Psoas muscle (tissue), 7 donors: ENCODE measurements at regions not wholly inside any gene's neighbourhood (a gene's known extent, or its start where the extent isn't known, plus 50 kb on each side); places are given as distances from the start of the nearest gene placed in this dataset.
A peak's percentile ranks its signal among the peaks of the same experiment; 100 is the strongest.

Experiments used
- ATAC-seq, 4 donors: fragments of 200-7000 bp; cut with Tn5 transposase; one replicate each; pipeline ENCODE4 v1.9.1; 2020; ENCODE audit warnings: moderate library complexity in 3 of 4, mild to moderate bottlenecking in 2 of 4
- DNase-seq, 2 donors: peaks; one replicate each; pipeline ENCODE4 v3.0.0-alpha.2; 2020
- H3K27ac ChIP-seq: fragments of 200-600 bp; one replicate; pipeline ENCODE4 v1.8.0; 2022
- H3K27me3 ChIP-seq, 3 donors: fragments of 200-600 bp in 1 of 3; one replicate each; pipeline versions ENCODE4 v1.6.1 to v1.8.0; 2013 to 2022; ENCODE audit warnings: low read length in 2 of 3, mild to moderate bottlenecking in 2 of 3, moderate library complexity in 1 of 3; ENCODE audit not compliant: insufficient read depth in 3 of 3
- H3K36me3 ChIP-seq, 2 donors: fragments of 200-600 bp in 1 of 2; one replicate each; pipeline versions ENCODE4 v1.6.1 to v1.8.0; 2013 to 2022; ENCODE audit warnings: low read depth in 1 of 2, mild to moderate bottlenecking in 1 of 2, moderate library complexity in 1 of 2; ENCODE audit not compliant: insufficient read depth in 1 of 2
- H3K4me1 ChIP-seq: fragments of 200-600 bp; one replicate; pipeline ENCODE4 v1.8.0; 2022
- H3K4me3 ChIP-seq: fragments of 200-600 bp; one replicate; pipeline ENCODE4 v1.8.0; 2022; ENCODE audit warnings: mild to moderate bottlenecking
- H3K9me3 ChIP-seq: fragments of 200-600 bp; one replicate; pipeline ENCODE4 v1.8.0; 2022
- WGBS, 3 donors: extraction: QIAGEN DNeasy Blood & Tissue Kit; methylation state at CpG; one replicate each; pipeline versions ENCODE4 v1.1.6 to v1.1.7; 2013; 5-methylcytosine and 5-hydroxymethylcytosine counted together
- intact Hi-C, 2 donors: fragments of 100-400 bp; cut with DNase I; formaldehyde crosslinking; loops; one replicate each; pipeline versions ENCODE4 v1.11.0 to v1.14.2; 2022
- TF ChIP-seq, protein P1 (sequence below): fragments of 200-600 bp; IDR thresholded peaks from one replicate; pipeline ENCODE4 v1.8.0; 2022; ENCODE audit warnings: antibody characterized with exemption
- donor health status: healthy with polysubstance abuse.
- donor health status: DM: no; HTN: no; CAD: no; lungs with moderate emphysema.
- donor health status: Bipolar disorder and iron deficiency.
- donor health status: healthy.
- donor health status: DM: yes; HTN: yes; CAD: no.
- donor health status: DM: no; HTN: no; CAD: no.
- donor health status: DM: yes; HTN: yes; CAD: no.

DNA sequence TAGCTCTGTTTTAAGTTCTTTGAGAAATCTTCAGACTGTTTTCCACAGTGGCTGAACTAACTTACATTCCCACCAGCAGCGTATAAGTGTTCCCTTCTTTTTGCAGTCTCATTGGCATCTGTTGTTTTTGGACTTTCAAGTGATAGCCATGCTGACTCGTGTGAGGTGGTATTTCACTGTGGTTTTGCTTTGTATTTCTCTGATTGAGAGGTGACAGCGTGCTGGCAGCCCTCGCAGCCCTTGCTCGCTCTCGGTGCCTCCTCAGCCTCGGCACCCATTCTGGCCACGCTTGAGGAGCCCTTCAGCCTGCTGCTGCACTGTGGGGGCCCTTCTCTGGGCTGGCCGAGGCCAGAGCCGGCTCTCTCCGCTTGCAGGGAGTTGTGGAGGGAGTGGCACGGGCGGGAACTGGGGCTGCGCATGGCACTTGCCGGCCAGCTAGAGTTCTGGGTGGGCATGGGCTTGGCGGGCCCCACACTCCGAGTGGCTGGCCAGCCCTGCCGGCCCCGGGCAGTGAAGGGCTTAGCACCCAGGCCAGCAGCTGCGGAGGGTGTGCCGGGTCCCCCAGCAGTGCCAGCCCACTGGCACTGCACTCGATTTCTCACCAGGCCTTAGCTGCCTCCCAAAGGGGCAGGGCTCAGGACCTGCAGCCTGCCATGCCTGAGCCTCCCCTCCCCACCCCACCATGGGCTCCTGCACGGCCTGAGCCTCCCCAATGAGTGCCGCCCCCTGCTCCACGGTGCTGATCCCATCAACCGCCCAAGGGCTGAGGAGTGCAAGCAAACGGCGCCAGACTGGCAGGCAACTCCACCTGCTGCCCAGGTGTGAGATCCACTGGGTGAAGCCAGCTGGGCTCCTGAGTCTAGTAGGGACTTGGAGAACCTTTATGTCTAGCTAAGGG, 151.8 kb downstream of the IRS1 start:
- ATAC-seq = peak in 1 of 4 donors; percentile 46
- TF ChIP-seq, protein P1, sequence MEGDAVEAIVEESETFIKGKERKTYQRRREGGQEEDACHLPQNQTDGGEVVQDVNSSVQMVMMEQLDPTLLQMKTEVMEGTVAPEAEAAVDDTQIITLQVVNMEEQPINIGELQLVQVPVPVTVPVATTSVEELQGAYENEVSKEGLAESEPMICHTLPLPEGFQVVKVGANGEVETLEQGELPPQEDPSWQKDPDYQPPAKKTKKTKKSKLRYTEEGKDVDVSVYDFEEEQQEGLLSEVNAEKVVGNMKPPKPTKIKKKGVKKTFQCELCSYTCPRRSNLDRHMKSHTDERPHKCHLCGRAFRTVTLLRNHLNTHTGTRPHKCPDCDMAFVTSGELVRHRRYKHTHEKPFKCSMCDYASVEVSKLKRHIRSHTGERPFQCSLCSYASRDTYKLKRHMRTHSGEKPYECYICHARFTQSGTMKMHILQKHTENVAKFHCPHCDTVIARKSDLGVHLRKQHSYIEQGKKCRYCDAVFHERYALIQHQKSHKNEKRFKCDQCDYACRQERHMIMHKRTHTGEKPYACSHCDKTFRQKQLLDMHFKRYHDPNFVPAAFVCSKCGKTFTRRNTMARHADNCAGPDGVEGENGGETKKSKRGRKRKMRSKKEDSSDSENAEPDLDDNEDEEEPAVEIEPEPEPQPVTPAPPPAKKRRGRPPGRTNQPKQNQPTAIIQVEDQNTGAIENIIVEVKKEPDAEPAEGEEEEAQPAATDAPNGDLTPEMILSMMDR = no peak
- peak in 1 of 2 donors; percentile 41 for DNase-seq
- Histone ChIP-seq H3K9me3 (no peaks in the 10 kb centered on the region), H3K4me1 (peaks cover 34% of the 10 kb centered on the region), H3K27me3 (no peaks in the 10 kb centered on the region), H3K36me3 (no peaks in the 10 kb centered on the region), H3K27ac (no peak overlapping the region), H3K4me3 (no peak overlapping the region)
- intact Hi-C loops = loop anchor here in 1 of 2 donors (5.0 kb wide), 1 partner anchor 66 kb away; no protein-coding TSS in a partner anchor
- WGBS, 3 donors = 79 to 87% (median 82%) methylated on average over 24 to 28 of the region's 28 CpGs

DNA sequence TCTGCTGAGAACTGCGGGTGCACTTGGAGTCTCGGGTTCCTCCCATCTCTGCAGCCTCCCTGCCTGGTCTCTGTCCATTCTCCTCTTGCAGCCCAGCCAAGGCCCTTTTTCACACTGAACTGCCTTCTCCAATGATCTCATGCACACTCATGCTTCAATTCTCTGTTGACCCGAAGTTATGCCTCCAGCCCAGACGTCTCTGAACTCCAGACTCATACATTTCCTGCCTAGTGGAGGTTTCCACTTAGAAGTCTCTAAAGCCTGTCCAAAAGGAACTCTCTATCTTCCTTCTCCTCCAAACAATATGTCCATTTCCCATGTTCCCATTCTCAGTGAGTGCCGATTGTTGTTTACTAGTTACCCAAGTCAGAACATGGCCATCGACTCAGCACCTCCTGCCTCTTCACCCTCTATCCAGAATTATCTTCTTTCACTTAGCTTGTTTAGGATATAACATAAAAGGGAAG, 155.2 kb downstream of the IRS1 start:
- no peaks in the 10 kb centered on the region for H3K36me3 ChIP-seq
- peaks cover 3% of the 10 kb centered on the region for H3K9me3 ChIP-seq
- 41 to 48% (median 46%) methylated on average over 6 of the region's 6 CpGs for WGBS, 3 donors
- ATAC-seq (peak in 3 of 4 donors; percentile 29 to 34 (median 31)), DNase-seq (no peak)
- H3K4me3 ChIP-seq = no peak overlapping the region
- H3K27me3 ChIP-seq = no peaks in the 10 kb centered on the region
- TF ChIP-seq, protein P1 = no peak
- intact Hi-C loops = no loop called here
- H3K27ac ChIP-seq = peak overlapping the region; percentile 55
- H3K4me1 ChIP-seq = peaks cover 17% of the 10 kb centered on the region

GRCh38 chr2:226643946-226644282, 155.7 kb downstream of the IRS1 start:
- TF ChIP-seq, protein P1 = no peak
- H3K4me3 ChIP-seq = no peak overlapping the region

GRCh38 chr2:226643030-226643945, 156.3 kb downstream of the IRS1 start:
- intact Hi-C loops = no loop called here
- Histone ChIP-seq H3K4me1 (peaks cover 15% of the 10 kb centered on the region), H3K36me3 (no peaks in the 10 kb centered on the region), H3K27me3 (no peaks in the 10 kb centered on the region), H3K27ac (peak overlapping the region; percentile 16), H3K4me3 (no peak overlapping the region), H3K9me3 (peaks cover 3% of the 10 kb centered on the region)
- ATAC-seq (peak; percentile 49 to 71 (median 57)), DNase-seq (no peak)
- WGBS, 3 donors = 59 to 74% (median 59%) methylated on average over 6 of the region's 6 CpGs
- TF ChIP-seq, protein P1 = no peak

More at GRCh38 chr2:226643946-226644282, 155.7 kb downstream of the IRS1 start:
- Histone ChIP-seq H3K27me3 (no peaks in the 10 kb centered on the region), H3K36me3 (no peaks in the 10 kb centered on the region), H3K27ac (peak overlapping the region; percentile 16), H3K9me3 (peaks cover 3% of the 10 kb centered on the region), H3K4me1 (peaks cover 15% of the 10 kb centered on the region)
- 76 to 83% (median 79%) methylated on average over 5 of the region's 5 CpGs for WGBS, 3 donors
- DNase-seq (no peak), ATAC-seq (no peak)
- intact Hi-C loops = no loop called here
